GM18861 (cell line): ENCODE measurements at regions not wholly inside any gene's neighbourhood (a gene's known extent, or its start where the extent isn't known, plus 50 kb on each side); places are given as distances from the start of the nearest gene placed in this dataset.
"Not testable (repeated sequence)": the region's sequence is repeated elsewhere in the genome, so short reads cannot be mapped to it uniquely, and the experiment has no call there.

Experiments
- ATAC-seq: cut with Tn5 transposase; IDR thresholded peaks from one replicate; pipeline ENCODE4 v1.9.1; 2021; ENCODE audit not compliant: unreplicated experiment

DNA sequence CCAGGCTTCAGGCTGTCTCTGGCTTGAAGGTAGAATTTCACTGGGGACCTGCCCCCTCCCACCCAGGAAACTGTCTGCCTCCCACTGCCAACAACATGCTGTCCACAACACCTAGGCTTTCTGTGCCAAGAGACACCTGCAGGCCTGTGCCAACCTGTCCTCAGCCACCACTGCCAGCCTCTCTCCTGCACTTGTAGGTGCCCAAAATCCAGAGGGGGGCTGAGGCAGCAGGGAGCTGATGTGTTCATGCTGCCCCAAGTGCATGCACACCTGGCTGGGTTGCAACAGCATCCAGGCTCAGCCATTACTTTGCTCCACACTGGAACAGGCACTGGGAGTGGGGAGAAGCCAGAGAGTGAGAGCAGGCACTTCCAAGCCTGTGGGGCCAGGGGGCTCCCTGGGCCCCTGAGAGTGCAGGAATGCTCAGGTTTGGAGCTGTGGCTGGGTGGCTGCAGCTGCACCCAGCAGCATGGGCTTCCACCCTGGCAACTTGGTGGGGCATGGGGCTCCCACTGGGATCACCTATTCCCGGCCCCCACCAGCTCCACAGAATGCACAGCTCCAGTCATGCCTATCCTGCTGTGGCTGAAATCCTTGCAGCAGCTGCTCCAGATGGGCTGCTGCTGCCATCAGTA lies 218.1 kb upstream of the OBI1 start:
- no peak for ATAC-seq

GRCh38 chr13:78875792-78876580 lies 217.0 kb upstream of the OBI1 start:
- ATAC-seq: no peak

- no peak for ATAC-seq
Measured at GRCh38 chr13:78868991-78869390, 210.0 kb upstream of the OBI1 start.

DNA sequence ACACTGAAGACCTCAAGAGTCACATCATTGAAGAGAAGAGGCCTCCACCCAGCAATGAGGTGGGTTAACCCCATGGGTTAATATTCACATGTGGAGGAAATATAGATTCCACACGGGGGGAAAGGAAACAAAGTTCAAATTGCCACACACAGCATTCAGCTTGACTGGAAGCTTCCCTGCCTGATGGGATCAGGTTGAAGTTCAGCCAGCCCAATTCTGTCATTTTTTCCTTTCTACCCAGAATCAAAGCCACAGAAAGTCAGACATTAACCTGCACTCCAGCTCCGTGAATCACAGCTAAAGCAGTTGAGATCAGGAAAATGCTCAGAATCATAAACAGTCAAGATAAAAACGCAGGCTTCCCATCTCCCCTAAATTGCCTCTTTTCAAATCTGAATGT lies 208.7 kb upstream of the OBI1 start:
- ATAC-seq: no peak

GRCh38 chr13:78866076-78866475 lies 207.1 kb upstream of the OBI1 start:
- ATAC-seq: not testable (repeated sequence)

DNA sequence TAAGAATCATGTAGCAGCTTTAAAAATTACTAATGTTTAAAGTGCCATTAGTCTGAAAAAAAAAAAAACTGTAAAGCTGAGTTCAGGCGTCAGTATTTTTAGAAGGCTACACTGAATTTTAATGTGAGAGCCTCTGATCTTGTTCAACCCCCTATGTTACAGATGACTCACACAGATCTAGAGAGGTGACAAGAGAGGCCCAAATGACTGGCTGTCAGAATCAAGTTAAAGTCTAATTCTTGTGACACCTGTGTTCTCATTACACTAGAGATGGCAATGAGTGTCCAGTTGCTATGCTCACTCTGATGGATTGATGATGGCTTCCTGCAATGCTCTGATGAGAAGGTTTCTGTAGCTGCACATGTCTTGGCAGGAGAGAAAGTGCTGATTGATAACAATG lies 203.5 kb upstream of the OBI1 start:
- no peak for ATAC-seq

- ATAC-seq: no peak
Measured at GRCh38 chr13:78852709-78853108, 193.8 kb upstream of the OBI1 start.

- ATAC-seq: no peak
Measured at GRCh38 chr13:78845656-78846365, 186.9 kb upstream of the OBI1 start.

- no peak for ATAC-seq
Measured at GRCh38 chr13:78844106-78844505, 185.2 kb upstream of the OBI1 start.

DNA sequence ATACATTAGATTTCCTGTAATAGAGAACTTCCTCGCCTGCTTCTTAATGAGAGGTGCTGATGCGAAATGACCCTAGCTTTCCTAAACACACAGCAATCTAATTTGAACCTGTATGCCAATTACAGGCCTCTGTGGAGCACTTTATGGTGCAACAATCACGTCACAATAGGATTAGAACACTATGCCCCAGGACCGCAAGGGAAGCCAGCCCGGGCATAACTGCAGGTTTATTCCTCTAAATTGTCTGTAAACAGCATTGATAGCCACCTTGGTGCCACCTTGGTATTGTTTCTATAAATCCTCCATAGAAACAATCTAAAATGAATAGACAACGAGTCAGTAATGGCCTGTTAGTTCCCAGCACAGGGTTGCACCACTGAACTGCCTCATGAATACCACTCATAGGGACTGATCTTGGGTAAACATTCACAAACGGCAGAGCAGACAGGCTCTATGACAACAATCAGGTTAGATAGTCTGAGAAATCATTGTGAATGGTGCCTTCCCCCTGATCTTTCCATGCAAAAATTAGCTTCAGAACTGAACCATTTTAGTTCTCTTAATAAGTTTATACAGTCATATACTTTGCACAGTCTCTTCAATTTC lies 182.5 kb upstream of the OBI1 start:
- no peak for ATAC-seq

DNA sequence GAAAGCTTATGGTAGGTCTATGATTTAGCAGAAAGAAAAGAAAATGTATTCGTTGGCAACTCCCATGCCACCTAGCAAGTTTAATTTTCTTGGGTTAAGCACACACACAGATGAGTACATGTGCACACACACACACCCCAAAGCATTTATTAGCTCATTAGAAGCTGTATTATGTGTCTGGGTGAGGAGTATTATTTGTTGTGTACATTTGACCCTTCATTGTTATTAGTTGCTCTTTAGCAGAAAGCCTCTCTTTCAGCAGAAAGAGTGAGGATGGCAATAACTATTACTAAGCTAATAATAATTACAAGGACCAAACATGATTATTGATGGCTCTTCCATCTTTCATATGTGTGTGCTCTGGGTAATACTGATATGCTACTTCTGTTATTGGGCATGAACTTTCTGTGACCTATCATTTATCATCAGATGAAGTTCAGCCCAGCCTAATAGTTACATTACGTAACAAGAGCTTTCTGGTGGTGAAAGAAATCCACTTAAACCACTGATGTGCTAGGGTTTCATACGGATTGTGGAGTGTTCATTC lies 177.4 kb upstream of the OBI1 start:
- no peak for ATAC-seq

- ATAC-seq: no peak
Measured at GRCh38 chr13:78832461-78832860, 173.5 kb upstream of the OBI1 start.

GRCh38 chr13:78830508-78830907 lies 171.6 kb upstream of the OBI1 start:
- ATAC-seq: no peak

GRCh38 chr13:78829821-78830220 lies 170.9 kb upstream of the OBI1 start:
- ATAC-seq: no peak

- ATAC-seq: no peak
Measured at GRCh38 chr13:78827471-78827870, 168.5 kb upstream of the OBI1 start.

- no peak for ATAC-seq
Measured at GRCh38 chr13:78826936-78827335, 168.0 kb upstream of the OBI1 start.

DNA sequence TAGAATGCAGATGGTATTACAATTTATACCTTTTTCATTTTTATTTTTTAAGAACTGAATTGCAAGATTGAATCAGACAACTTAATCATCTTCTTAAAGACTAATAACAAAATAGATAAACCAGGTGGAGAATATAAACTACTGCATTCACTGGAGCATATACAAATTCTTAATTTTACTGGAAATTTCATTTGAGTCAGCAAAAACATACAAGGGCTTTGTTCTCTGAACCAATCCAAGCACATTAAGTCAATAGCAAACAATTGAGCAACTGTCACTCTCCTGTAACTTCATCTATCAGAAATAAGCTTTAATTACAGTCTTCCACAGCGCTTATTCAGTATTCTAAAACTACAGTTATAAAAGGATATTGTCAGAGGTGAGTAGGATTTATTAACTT lies 167.4 kb upstream of the OBI1 start:
- ATAC-seq: no peak

DNA sequence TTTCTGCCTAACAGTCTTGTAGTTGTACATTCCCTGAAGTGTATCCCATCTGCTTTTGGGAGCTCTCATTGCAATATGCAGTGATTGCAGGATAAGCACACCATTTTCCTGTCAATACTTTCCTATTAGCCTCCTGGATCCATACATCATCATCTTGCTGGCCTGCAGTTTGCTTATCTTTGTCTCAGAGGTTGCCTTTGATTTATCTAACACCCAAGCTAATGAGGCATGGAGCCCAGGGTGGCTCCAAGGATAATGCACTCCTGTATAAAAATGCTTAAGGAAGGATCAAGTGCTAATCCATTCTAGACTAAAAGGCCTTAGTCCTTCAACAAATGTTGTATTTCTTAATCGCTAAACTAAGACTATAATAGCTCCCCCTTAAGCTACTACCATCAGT lies 161.6 kb upstream of the OBI1 start:
- no peak for ATAC-seq

DNA sequence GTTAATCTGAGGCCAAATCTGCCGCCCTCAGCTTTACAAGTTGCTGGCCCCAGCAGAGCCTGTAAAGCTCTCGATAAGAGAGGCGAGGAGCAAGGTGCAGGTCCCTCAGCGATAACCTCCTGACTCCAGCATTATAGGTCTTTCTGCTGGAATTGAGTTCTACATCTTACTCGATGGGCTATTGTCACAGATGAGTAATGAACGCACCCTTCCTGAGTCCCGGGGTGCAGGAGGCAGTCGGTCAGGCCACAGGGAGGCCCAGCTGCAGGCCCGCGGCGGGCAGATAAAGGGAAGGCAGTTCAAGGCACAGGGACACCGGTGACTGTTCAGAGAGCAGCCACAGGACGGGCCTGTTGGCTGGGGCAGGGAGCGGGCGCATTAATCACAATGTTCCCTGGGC lies 157.6 kb upstream of the OBI1 start:
- no peak for ATAC-seq

DNA sequence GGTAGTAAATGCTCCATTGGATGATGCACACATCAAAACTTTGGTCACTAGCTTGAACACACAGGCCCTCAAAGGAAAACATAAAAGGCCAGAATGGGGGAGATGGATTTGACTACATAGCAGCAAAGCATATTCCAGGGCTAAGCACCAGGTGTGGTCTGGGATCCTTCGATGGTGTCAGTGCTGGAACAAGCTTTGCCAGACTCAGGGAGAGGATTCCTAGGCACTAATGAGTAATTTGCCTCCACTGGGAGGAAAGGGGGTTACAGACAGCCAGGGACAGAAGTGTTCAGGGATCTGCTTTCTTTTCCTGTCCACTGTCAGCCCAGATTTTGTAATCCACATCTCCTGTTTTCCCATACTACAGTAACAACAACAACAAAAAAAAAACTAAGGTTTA lies 157.2 kb upstream of the OBI1 start:
- ATAC-seq: no peak

DNA sequence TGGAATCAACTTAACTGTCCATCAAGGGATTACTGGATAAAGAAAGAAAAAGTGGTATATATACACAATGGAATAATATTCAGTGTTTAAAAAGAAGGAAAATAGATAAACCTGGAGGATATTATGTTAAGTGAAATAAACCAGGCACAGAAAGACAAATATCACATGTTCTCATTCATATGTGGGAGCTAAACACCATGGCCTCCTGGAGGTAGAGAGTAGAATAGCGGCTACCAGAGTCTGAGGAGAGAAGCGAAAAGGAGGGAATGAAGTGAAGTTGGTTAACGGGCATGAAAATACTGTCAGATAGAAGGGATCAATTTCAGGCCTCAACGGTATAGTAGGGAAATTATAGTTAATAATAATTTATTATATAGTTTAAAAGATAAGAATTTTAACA lies 147.5 kb upstream of the OBI1 start:
- peak; percentile 57 for ATAC-seq
